ENCODE measurements at regions not wholly inside any gene's neighbourhood (a gene's known extent, or its start where the extent isn't known, plus 50 kb on each side); places are given as distances from the start of the nearest gene placed in this dataset.

DNA sequence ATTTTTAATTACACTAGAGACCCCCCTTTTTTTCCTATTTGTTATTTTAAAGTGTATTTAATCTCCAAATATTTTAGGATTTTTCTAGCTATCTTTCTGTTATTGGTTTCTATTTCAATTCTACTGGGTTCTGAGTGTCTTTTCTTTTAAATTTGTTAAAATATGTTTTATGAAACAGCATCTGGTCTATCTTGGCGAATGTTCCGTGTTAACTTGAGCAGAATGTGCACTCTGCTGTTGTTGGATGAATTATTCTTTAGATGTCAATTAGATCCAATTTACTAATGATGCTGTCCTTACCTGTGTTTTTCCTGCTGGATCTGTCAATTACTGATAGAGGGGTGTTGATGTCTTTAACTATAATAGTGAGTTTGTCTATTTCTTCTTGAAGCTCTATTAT lies 462.0 kb upstream of the CNTN3 start:
- TF ChIP-seq CTCF (IDR thresholded peaks at IDR 0.05 in 2 of 3, conservative IDR thresholded peaks at IDR 0.05 in 1 of 3; ENCODE audit: borderline replicate concordance in 1 of 3, insufficient read depth in 1 of 3, low read depth in 2 of 3, low read length in 2 of 3) (no peak), TCF7L2 (IDR thresholded peaks at IDR 0.05; ENCODE audit: borderline replicate concordance, extremely low read depth, insufficient read depth, insufficient read length) (no peak), EZH2phosphoT487 (IDR thresholded peaks at IDR 0.05; ENCODE audit: borderline replicate concordance) (no peak), EZH2 (IDR thresholded peaks at IDR 0.05) (no peak), JUND (IDR thresholded peaks at IDR 0.05) (no peak), FOSL1 (IDR thresholded peaks at IDR 0.05; ENCODE audit: low read depth) (no peak), POLR2AphosphoS5 (IDR thresholded peaks at IDR 0.05; ENCODE audit: low read depth, low read length) (no peak), POLR2A (IDR thresholded peaks at IDR 0.05; ENCODE audit: borderline replicate concordance, extremely low read depth, insufficient read depth, insufficient read length) (no peak), CEBPB (IDR thresholded peaks at IDR 0.05; ENCODE audit: low read depth) (no peak), SP1 (IDR thresholded peaks at IDR 0.05; ENCODE audit: low read depth) (no peak), YY1 (IDR thresholded peaks at IDR 0.05; ENCODE audit: extremely low read depth, insufficient replicate concordance, low read depth, low read length) (no peak), RAD21 (IDR thresholded peaks at IDR 0.05; ENCODE audit: low read depth) (no peak)
- TF ChIP-seq, protein P1, sequence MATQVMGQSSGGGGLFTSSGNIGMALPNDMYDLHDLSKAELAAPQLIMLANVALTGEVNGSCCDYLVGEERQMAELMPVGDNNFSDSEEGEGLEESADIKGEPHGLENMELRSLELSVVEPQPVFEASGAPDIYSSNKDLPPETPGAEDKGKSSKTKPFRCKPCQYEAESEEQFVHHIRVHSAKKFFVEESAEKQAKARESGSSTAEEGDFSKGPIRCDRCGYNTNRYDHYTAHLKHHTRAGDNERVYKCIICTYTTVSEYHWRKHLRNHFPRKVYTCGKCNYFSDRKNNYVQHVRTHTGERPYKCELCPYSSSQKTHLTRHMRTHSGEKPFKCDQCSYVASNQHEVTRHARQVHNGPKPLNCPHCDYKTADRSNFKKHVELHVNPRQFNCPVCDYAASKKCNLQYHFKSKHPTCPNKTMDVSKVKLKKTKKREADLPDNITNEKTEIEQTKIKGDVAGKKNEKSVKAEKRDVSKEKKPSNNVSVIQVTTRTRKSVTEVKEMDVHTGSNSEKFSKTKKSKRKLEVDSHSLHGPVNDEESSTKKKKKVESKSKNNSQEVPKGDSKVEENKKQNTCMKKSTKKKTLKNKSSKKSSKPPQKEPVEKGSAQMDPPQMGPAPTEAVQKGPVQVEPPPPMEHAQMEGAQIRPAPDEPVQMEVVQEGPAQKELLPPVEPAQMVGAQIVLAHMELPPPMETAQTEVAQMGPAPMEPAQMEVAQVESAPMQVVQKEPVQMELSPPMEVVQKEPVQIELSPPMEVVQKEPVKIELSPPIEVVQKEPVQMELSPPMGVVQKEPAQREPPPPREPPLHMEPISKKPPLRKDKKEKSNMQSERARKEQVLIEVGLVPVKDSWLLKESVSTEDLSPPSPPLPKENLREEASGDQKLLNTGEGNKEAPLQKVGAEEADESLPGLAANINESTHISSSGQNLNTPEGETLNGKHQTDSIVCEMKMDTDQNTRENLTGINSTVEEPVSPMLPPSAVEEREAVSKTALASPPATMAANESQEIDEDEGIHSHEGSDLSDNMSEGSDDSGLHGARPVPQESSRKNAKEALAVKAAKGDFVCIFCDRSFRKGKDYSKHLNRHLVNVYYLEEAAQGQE (IDR thresholded peaks at IDR 0.05; ENCODE audit: low read depth): no peak
- TF ChIP-seq, protein P2, sequence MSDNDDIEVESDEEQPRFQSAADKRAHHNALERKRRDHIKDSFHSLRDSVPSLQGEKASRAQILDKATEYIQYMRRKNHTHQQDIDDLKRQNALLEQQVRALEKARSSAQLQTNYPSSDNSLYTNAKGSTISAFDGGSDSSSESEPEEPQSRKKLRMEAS (IDR thresholded peaks at IDR 0.05): no peak

All from HCT116 (cell line).